Left lung (tissue), 4 donors: ENCODE measurements at regions not wholly inside any gene's neighbourhood (a gene's known extent, or its start where the extent isn't known, plus 50 kb on each side); places are given as distances from the start of the nearest gene placed in this dataset.

Experiments
- ATAC-seq: fragments of 200-7000 bp; cut with Tn5 transposase; one replicate; pipeline ENCODE4 v1.9.1; 2020; ENCODE audit warnings: moderate library complexity
- DNase-seq, 4 donors: peaks; one replicate each; pipeline ENCODE4 v3.0.0-alpha.2; 2013 to 2020
- H3K27ac ChIP-seq, 2 donors: fragments of 200-600 bp; sonication (generic) in 1 of 2; one replicate each; pipeline versions ENCODE4 v1.5.0 to v1.8.0; 2020 to 2021
- H3K27me3 ChIP-seq, 2 donors: fragments of 200-600 bp; sonication (generic) in 1 of 2; one replicate each; pipeline versions ENCODE4 v1.5.0 to v1.8.0; 2020 to 2021
- H3K36me3 ChIP-seq, 2 donors: fragments of 200-600 bp; sonication (generic) in 1 of 2; one replicate each; pipeline versions ENCODE4 v1.5.0 to v1.8.0; 2020 to 2021
- H3K4me1 ChIP-seq, 2 donors: fragments of 200-600 bp; one replicate each; pipeline ENCODE4 v1.8.0; 2021
- H3K4me3 ChIP-seq, 2 donors: fragments of 200-600 bp; sonication (generic) in 1 of 2; one replicate each; pipeline versions ENCODE4 v1.5.0 to v1.8.0; 2020 to 2021; ENCODE audit warnings: mild to moderate bottlenecking in 1 of 2
- H3K9me3 ChIP-seq, 2 donors: fragments of 200-600 bp; sonication (generic) in 1 of 2; one replicate each; pipeline versions ENCODE4 v1.5.0 to v1.8.0; 2020 to 2021
- intact Hi-C, 2 donors: fragments of 100-400 bp; cut with DNase I; formaldehyde crosslinking; loops; one replicate each; pipeline versions ENCODE4 v1.11.2 to v1.14.2; 2022
- TF ChIP-seq, protein P1 (sequence below), 2 donors: fragments of 200-600 bp; sonication (generic) in 1 of 2; IDR thresholded peaks; one replicate each; pipeline versions ENCODE4 v1.5.0 to v1.8.0; 2021; ENCODE audit warnings: antibody characterized with exemption in 2 of 2
- donor health status: DM: no; HTN: yes; CAD: no.
- donor health status: DM: no; HTN: no; CAD: no.

DNA sequence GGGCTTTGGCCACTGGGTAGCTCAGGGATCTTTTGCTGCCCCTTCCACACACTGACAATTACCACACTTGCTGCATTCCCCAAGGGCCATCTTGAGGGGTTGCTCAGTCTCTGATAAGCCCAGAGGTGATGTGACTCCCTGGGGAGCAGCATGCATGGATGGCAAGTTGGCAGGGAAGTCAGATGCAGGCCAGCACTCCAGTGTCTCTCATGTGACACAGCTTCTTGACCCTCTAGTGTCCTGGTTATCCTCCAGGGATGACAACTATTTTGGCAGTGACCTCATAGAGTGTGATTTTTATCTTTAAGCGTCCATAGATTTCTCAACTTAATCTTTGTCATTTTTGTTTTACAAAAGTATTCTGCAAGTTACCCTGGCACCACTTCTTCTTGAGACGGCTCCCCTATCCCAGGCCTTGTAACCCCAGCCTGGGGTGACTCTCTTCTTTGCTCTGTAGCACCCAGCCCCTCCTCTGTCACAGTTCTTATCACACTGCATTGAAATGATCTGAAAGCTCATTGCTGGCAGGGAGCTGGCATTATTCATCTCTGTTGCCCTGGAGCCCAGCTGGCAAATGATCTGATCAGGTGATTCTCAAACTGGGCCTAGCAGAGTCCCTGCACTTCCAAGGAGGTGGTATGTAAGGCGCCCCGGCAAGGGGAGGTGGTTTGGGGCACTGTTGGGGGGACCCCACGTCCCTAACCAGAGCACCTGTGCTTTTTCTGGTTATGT is 72.6 kb downstream of the TENT5C start:
- no peaks in the 10 kb centered on the region for H3K36me3 ChIP-seq
- DNase-seq (no peak), ATAC-seq (no peak)
- H3K27me3 ChIP-seq = no peaks in the 10 kb centered on the region
- H3K4me3 ChIP-seq = no peak overlapping the region
- TF ChIP-seq, protein P1, sequence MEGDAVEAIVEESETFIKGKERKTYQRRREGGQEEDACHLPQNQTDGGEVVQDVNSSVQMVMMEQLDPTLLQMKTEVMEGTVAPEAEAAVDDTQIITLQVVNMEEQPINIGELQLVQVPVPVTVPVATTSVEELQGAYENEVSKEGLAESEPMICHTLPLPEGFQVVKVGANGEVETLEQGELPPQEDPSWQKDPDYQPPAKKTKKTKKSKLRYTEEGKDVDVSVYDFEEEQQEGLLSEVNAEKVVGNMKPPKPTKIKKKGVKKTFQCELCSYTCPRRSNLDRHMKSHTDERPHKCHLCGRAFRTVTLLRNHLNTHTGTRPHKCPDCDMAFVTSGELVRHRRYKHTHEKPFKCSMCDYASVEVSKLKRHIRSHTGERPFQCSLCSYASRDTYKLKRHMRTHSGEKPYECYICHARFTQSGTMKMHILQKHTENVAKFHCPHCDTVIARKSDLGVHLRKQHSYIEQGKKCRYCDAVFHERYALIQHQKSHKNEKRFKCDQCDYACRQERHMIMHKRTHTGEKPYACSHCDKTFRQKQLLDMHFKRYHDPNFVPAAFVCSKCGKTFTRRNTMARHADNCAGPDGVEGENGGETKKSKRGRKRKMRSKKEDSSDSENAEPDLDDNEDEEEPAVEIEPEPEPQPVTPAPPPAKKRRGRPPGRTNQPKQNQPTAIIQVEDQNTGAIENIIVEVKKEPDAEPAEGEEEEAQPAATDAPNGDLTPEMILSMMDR (IDR thresholded peaks at IDR 0.05) = no peak
- no peak overlapping the region for H3K27ac ChIP-seq
- intact Hi-C loops = no loop called here
- H3K4me1 ChIP-seq = no peaks in the 10 kb centered on the region
- no peaks in the 10 kb centered on the region for H3K9me3 ChIP-seq

DNA sequence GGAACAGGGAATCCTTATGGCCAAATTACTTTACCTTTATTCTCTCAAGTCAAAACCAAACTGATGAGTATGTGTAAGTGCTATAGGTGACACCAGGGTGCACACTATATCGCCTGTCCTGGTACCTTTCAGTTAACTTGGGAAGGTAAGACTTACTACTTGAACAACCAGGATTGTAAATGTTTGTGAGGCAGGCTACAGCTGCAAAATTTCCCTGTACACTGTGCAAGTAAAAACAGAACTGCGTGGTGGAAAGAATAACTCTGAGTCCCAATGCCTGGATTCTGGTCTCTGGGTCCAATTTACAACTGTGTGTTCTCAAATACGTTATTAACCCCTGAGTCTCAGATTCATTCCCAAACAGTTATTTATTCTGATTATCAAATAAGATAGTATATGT is 73.5 kb downstream of the TENT5C start:
- Histone ChIP-seq H3K4me1 (no peaks in the 10 kb centered on the region), H3K27ac (no peak overlapping the region), H3K9me3 (no peaks in the 10 kb centered on the region), H3K27me3 (no peaks in the 10 kb centered on the region), H3K4me3 (no peak overlapping the region), H3K36me3 (no peaks in the 10 kb centered on the region)
- ATAC-seq (no peak), DNase-seq (no peak)
- intact Hi-C loops = no loop called here
- TF ChIP-seq, protein P1 (IDR thresholded peaks at IDR 0.05) = no peak

DNA sequence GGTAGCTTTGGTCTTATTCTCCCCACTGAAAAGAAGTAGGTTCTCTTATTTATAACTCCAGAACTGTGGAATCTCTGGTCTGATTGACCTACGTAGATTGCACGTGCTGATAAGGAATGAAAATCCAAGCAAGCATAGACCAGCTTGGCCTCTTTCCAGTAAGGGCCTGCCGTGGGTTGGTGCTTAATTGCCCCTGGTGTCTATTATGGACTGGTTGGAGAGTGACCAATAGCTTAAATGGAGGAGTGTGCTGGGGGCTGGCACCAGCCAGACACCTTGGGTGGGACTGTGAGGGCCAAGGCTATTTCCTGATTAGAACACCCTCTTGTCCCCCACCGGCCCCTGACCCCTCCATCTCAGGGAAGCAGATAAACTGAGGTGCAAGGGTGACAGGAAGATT is 74.0 kb downstream of the TENT5C start:
- H3K9me3 ChIP-seq = no peaks in the 10 kb centered on the region
- TF ChIP-seq, protein P1 (IDR thresholded peaks at IDR 0.05) = no peak
- no peak for ATAC-seq
- no peaks in the 10 kb centered on the region for H3K36me3 ChIP-seq
- no peaks in the 10 kb centered on the region for H3K27me3 ChIP-seq
- no peak overlapping the region for H3K4me3 ChIP-seq
- H3K4me1 ChIP-seq = no peaks in the 10 kb centered on the region
- intact Hi-C loops = no loop called here
- DNase-seq = no peak
- H3K27ac ChIP-seq = no peak overlapping the region

DNA sequence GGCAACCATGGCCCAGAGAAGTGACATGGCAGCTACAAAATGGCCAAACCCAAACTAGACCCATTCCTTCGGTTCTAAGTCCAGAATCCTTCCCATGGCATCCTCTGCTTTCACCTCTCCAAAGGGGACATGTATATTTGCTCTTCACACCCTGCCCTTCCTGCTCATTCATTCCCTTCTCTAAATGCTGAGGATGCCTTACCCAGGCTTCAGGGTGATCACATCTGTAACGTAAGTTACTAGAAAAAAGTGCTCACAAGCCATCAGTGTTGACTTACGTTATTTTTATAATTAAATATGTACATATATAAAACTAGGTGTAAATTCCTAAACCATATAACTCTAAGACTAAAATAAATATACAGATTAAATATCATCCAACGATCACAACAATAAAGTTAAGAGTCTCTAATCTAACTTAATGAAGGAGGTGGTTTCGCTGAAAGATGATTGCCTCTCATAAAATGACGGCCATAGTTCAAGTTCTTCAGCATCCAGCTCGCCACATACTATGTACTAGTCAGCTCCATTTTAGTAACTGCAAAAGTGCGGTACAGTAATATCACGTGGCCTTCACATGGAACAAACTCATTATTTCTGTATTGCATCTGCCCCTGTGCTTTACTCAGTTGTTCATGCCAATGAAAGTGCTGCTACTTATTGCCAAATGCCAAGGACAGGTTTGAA is 74.6 kb downstream of the TENT5C start:
- no peak for ATAC-seq
- intact Hi-C loops = no loop called here

More for the DNA sequence above, 74.6 kb downstream of the TENT5C start:
- TF ChIP-seq, protein P1 (IDR thresholded peaks at IDR 0.05) = no peak
- no peak overlapping the region for H3K27ac ChIP-seq
- DNase-seq = no peak
- H3K27me3 ChIP-seq = no peaks in the 10 kb centered on the region
- no peaks in the 10 kb centered on the region for H3K36me3 ChIP-seq
- no peaks in the 10 kb centered on the region for H3K9me3 ChIP-seq
- no peak overlapping the region for H3K4me3 ChIP-seq
- no peaks in the 10 kb centered on the region for H3K4me1 ChIP-seq
